Progenitor cell of endocrine pancreas (in vitro differentiated cells): ENCODE measurements at regions not wholly inside any gene's neighbourhood (a gene's known extent, or its start where the extent isn't known, plus 50 kb on each side); places are given as distances from the start of the nearest gene placed in this dataset.

ENCODE experiments used
- DNase-seq: peaks from one replicate; pipeline ENCODE4 v3.0.0; 2021; ENCODE audit warnings: low spot score; ENCODE audit not compliant: unreplicated experiment
- H3K27ac Mint-ChIP-seq: 2 replicates; pipeline ENCODE4 v1.8.0; 2021; ENCODE audit warnings: mild to moderate bottlenecking, moderate library complexity, mixed read lengths
- H3K27me3 Mint-ChIP-seq: 2 replicates; pipeline ENCODE4 v1.8.0; 2021; ENCODE audit warnings: mixed read lengths
- H3K36me3 Mint-ChIP-seq: 2 replicates; pipeline ENCODE4 v1.8.0; 2022; ENCODE audit warnings: mixed read lengths; ENCODE audit not compliant: insufficient read depth
- H3K4me1 Mint-ChIP-seq: 2 replicates; pipeline ENCODE4 v1.8.0; 2021; ENCODE audit warnings: low read depth, mixed read lengths
- H3K4me3 Mint-ChIP-seq: 2 replicates; pipeline ENCODE4 v1.8.0; 2021; ENCODE audit warnings: low read depth, mild to moderate bottlenecking, moderate library complexity, mixed read lengths
- H3K9me3 Mint-ChIP-seq: 2 replicates; pipeline ENCODE4 v1.8.0; 2021; ENCODE audit warnings: low read depth, mixed read lengths
- CTCF ChIP-seq: fragments of 200-600 bp; sonication (generic); IDR thresholded peaks from one replicate; pipeline ENCODE4 v1.5.0; 2021; ENCODE audit warnings: antibody characterized with exemption, mild to moderate bottlenecking; ENCODE audit not compliant: unreplicated experiment

DNA sequence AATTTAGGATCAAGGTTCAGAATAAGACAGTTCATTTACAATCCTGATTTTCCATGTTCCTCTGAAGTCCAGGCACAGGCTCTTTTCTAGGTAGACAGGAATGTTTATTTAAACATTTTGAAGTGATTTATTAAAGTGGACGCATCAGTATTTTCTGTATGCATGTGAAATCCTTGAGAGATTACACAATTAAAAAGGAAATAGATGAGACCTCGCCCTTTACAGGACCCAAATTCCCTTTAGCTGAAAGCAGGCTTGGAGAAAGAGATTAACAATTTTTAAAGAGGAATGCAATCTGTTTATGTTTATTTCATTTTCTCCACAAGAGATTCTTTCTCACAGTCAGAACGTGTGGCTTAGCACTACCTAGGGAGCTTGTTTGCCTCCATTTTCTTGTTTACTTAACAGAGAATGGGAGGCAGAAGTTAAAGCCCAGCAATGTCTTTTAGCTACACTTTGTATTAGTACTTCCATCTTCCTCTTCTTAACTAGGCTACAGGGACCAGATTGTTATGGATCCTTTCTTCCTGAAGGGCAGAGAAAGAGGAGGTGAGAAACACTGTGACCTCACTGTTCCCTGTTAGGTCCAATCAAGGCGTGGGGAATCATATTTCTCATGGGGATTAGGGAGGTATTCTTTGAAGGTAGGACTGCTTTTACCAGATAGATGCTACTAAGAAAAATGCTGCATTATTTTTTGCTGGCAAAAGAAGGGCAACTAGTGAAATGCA is 416.0 kb downstream of the SH3GL2 start:
- H3K27ac Mint-ChIP-seq, result no peak overlapping the region
- TF ChIP-seq CTCF, result no peak

GRCh38 chr9:17996728-17997127 is 417.9 kb downstream of the SH3GL2 start:
- H3K27ac Mint-ChIP-seq, result no peak overlapping the region

More for the DNA sequence above, 416.0 kb downstream of the SH3GL2 start:
- no peaks in the 10 kb centered on the region for H3K27me3 Mint-ChIP-seq
- DNase-seq, result no peak
- H3K36me3 Mint-ChIP-seq, result no peaks in the 10 kb centered on the region
- no peaks in the 10 kb centered on the region for H3K9me3 Mint-ChIP-seq
- peaks cover 6% of the 10 kb centered on the region for H3K4me1 Mint-ChIP-seq
- H3K4me3 Mint-ChIP-seq, result no peak overlapping the region

GRCh38 chr9:18002718-18003438 is 424.0 kb downstream of the SH3GL2 start:
- no peak for DNase-seq
- TF ChIP-seq CTCF, result no peak
- Mint-ChIP-seq H3K27ac (no peak overlapping the region), H3K9me3 (no peaks in the 10 kb centered on the region), H3K4me1 (peaks cover 7% of the 10 kb centered on the region), H3K4me3 (no peak overlapping the region), H3K36me3 (no peaks in the 10 kb centered on the region), H3K27me3 (peaks cover 7% of the 10 kb centered on the region)

More at GRCh38 chr9:17996728-17997127, 417.9 kb downstream of the SH3GL2 start:
- no peaks in the 10 kb centered on the region for H3K36me3 Mint-ChIP-seq
- no peak overlapping the region for H3K4me3 Mint-ChIP-seq
- no peaks in the 10 kb centered on the region for H3K9me3 Mint-ChIP-seq
- no peak for TF ChIP-seq CTCF
- DNase-seq, result no peak
- peaks cover 6% of the 10 kb centered on the region for H3K4me1 Mint-ChIP-seq
- H3K27me3 Mint-ChIP-seq, result no peaks in the 10 kb centered on the region

GRCh38 chr9:18006591-18006990 is 427.7 kb downstream of the SH3GL2 start:
- no peaks in the 10 kb centered on the region for H3K9me3 Mint-ChIP-seq
- no peak for TF ChIP-seq CTCF
- no peak overlapping the region for H3K4me3 Mint-ChIP-seq
- no peak overlapping the region for H3K27ac Mint-ChIP-seq
- no peaks in the 10 kb centered on the region for H3K36me3 Mint-ChIP-seq
- no peak for DNase-seq
- H3K27me3 Mint-ChIP-seq, result peaks cover 14% of the 10 kb centered on the region
- H3K4me1 Mint-ChIP-seq, result peaks cover 7% of the 10 kb centered on the region

- no peak for TF ChIP-seq CTCF
- Mint-ChIP-seq H3K4me3 (no peak overlapping the region), H3K27me3 (peaks cover 17% of the 10 kb centered on the region), H3K4me1 (peaks cover 7% of the 10 kb centered on the region), H3K27ac (no peak overlapping the region), H3K9me3 (no peaks in the 10 kb centered on the region), H3K36me3 (no peaks in the 10 kb centered on the region)
- no peak for DNase-seq
Observed at GRCh38 chr9:18007621-18008020, 428.8 kb downstream of the SH3GL2 start.
